ENCODE measurements at regions not wholly inside any gene's neighbourhood (a gene's known extent, or its start where the extent isn't known, plus 50 kb on each side); places are given as distances from the start of the nearest gene placed in this dataset.

- TF ChIP-seq CTCF (IDR thresholded peaks at IDR 0.05) = no peak
- no peak for TF ChIP-seq EZH2 (IDR thresholded peaks at IDR 0.05)
- no peak for TF ChIP-seq EZH2phosphoT487 (IDR thresholded peaks at IDR 0.05)
Measured at GRCh38 chr2:118421648-118422047, 333.4 kb downstream of the INSIG2 start.

Data from neural progenitor cell (in vitro differentiated cells).